ENCODE measurements at regions not wholly inside any gene's neighbourhood (a gene's known extent, or its start where the extent isn't known, plus 50 kb on each side); places are given as distances from the start of the nearest gene placed in this dataset.
A peak's percentile ranks its signal among the peaks of the same experiment; 100 is the strongest.

- TF ChIP-seq ZNF462 (CRISPR knock-in tag; IDR thresholded peaks at IDR 0.05) (no peak), STAT1 (IDR thresholded peaks at IDR 0.05; ENCODE audit: unreplicated experiment) (no peak)
Observed at GRCh38 chr6:122903266-122903915, 92.6 kb upstream of the CLVS2 start (continued).

GRCh38 chr6:122904166-122904565 is 91.9 kb upstream of the CLVS2 start:
- no peak for ATAC-seq
- Mint-ChIP-seq H3K4me1 (peaks cover 4% of the 10 kb centered on the region; the same call in 2 of the 3 replicates), H3K27me3 (ENCODE audit: insufficient read depth, low read depth, poor library complexity) (no peaks in the 10 kb centered on the region)
- TF ChIP-seq REST (IDR thresholded peaks at IDR 0.05; ENCODE audit: unreplicated experiment) (no peak), NANOG (IDR thresholded peaks at IDR 0.05; ENCODE audit: borderline replicate concordance) (no peak), EZH2 (IDR thresholded peaks at IDR 0.05; ENCODE audit: low read depth, unreplicated experiment) (no peak), ETS1 (IDR thresholded peaks at IDR 0.05) (no peak), ZNF114 (CRISPR knock-in tag; IDR thresholded peaks at IDR 0.05) (no peak), CREB1 (CRISPR knock-in tag; IDR thresholded peaks at IDR 0.05; ENCODE audit: low read depth) (no peak), POLR2AphosphoS5 (IDR thresholded peaks at IDR 0.05; ENCODE audit: low read depth) (no peak)

More at GRCh38 chr6:122904166-122904565, 91.9 kb upstream of the CLVS2 start:
- 0 out of 2 replicates have a peak overlapping the region, but pooled peaks have one; percentile 39 for H2AFZ ChIP-seq
- no peaks in the 10 kb centered on the region for H3K27me3 ChIP-seq (ENCODE audit: insufficient read depth)
- H3F3A ChIP-seq (replicated peaks; ENCODE audit: low read depth): no peaks in the 10 kb centered on the region
- Mint-ChIP-seq H3K4me3 (no peak overlapping the region), H3K36me3 (ENCODE audit: low read depth) (no peaks in the 10 kb centered on the region), H3K27ac (no peak overlapping the region), H3K9me3 (no peaks in the 10 kb centered on the region)
- no peaks in the 10 kb centered on the region for H3K36me3 ChIP-seq (ENCODE audit: insufficient read depth)
- H3K4me2 ChIP-seq: no peak overlapping the region
- no peak for DNase-seq (ENCODE audit: low spot score)
- no peaks in the 10 kb centered on the region for H3K79me2 ChIP-seq (replicated peaks; ENCODE audit: insufficient read depth)
- peaks cover 7% of the 10 kb centered on the region for H3K4me1 ChIP-seq (ENCODE audit: insufficient read depth)
- H4K20me1 ChIP-seq (replicated peaks; ENCODE audit: insufficient read depth): no peaks in the 10 kb centered on the region
- peaks cover 6% of the 10 kb centered on the region; the same call in 1 of the 2 replicates for H3K9me2 ChIP-seq (ENCODE audit: insufficient read depth)
- no peak overlapping the region for H3K4me3 ChIP-seq
- H3K27ac ChIP-seq (ENCODE audit: low read depth): no peak overlapping the region
